NCI-H748 (cell line): ENCODE measurements at regions not wholly inside any gene's neighbourhood (a gene's known extent, or its start where the extent isn't known, plus 50 kb on each side); places are given as distances from the start of the nearest gene placed in this dataset.
A peak's percentile ranks its signal among the peaks of the same experiment; 100 is the strongest.
"Not testable (repeated sequence)": the region's sequence is repeated elsewhere in the genome, so short reads cannot be mapped to it uniquely, and the experiment has no call there.

Experiments
- DNase-seq: peaks from one replicate; lab custom pipeline; 2025; ENCODE audit not compliant: unreplicated experiment; lab: John Stamatoyannopoulos, UW

GRCh38 chr22:48639896-48640748 lies 1187.6 kb downstream of the BRD1 start:
- no peak for DNase-seq

GRCh38 chr22:48639021-48639795 lies 1188.5 kb downstream of the BRD1 start:
- DNase-seq, result no peak

GRCh38 chr22:48637231-48637630 lies 1190.4 kb downstream of the BRD1 start:
- no peak for DNase-seq

GRCh38 chr22:48636746-48637145 lies 1190.9 kb downstream of the BRD1 start:
- DNase-seq, result no peak

- DNase-seq, result peak; percentile 86
Measured at GRCh38 chr22:48635816-48636215, 1191.9 kb downstream of the BRD1 start.

GRCh38 chr22:48635031-48635430 lies 1192.6 kb downstream of the BRD1 start:
- DNase-seq, result no peak

GRCh38 chr22:48633996-48634836 lies 1193.5 kb downstream of the BRD1 start:
- DNase-seq, result no peak

GRCh38 chr22:48632646-48633246 lies 1194.9 kb downstream of the BRD1 start:
- no peak for DNase-seq

- DNase-seq, result no peak
Measured at GRCh38 chr22:48631288-48631863, 1196.3 kb downstream of the BRD1 start.

- DNase-seq, result no peak
Measured at GRCh38 chr22:48630848-48631247, 1196.8 kb downstream of the BRD1 start.

- peak; percentile 99 for DNase-seq
Measured at GRCh38 chr22:48630433-48630754, 1197.3 kb downstream of the BRD1 start.

- peak; percentile 74 for DNase-seq
Measured at GRCh38 chr22:48629631-48630432, 1197.8 kb downstream of the BRD1 start.

GRCh38 chr22:48628891-48629543 lies 1198.7 kb downstream of the BRD1 start:
- no peak for DNase-seq

GRCh38 chr22:48627966-48628365 lies 1199.7 kb downstream of the BRD1 start:
- DNase-seq, result no peak

GRCh38 chr22:48627203-48627602 lies 1200.5 kb downstream of the BRD1 start:
- DNase-seq, result peak; percentile 61

GRCh38 chr22:48624401-48624800 lies 1203.3 kb downstream of the BRD1 start:
- no peak for DNase-seq

GRCh38 chr22:48622891-48623545 lies 1204.7 kb downstream of the BRD1 start:
- no peak for DNase-seq

- DNase-seq, result no peak
Measured at GRCh38 chr22:48621085-48621484, 1206.6 kb downstream of the BRD1 start.

- not testable (repeated sequence) for DNase-seq
Measured at GRCh38 chr22:48620460-48620859, 1207.2 kb downstream of the BRD1 start.
